HG02571 (cell line): ENCODE measurements at regions not wholly inside any gene's neighbourhood (a gene's known extent, or its start where the extent isn't known, plus 50 kb on each side); places are given as distances from the start of the nearest gene placed in this dataset.

Source experiments
- ATAC-seq: cut with Tn5 transposase; IDR thresholded peaks from one replicate; pipeline ENCODE4 v1.9.1; 2021; ENCODE audit warnings: mild to moderate bottlenecking, moderate library complexity; ENCODE audit not compliant: unreplicated experiment

- ATAC-seq, result no peak
Observed at GRCh38 chr1:212189352-212189738, 95.9 kb upstream of the PPP2R5A start.

GRCh38 chr1:212190169-212190568 lies 95.0 kb upstream of the PPP2R5A start:
- no peak for ATAC-seq

DNA sequence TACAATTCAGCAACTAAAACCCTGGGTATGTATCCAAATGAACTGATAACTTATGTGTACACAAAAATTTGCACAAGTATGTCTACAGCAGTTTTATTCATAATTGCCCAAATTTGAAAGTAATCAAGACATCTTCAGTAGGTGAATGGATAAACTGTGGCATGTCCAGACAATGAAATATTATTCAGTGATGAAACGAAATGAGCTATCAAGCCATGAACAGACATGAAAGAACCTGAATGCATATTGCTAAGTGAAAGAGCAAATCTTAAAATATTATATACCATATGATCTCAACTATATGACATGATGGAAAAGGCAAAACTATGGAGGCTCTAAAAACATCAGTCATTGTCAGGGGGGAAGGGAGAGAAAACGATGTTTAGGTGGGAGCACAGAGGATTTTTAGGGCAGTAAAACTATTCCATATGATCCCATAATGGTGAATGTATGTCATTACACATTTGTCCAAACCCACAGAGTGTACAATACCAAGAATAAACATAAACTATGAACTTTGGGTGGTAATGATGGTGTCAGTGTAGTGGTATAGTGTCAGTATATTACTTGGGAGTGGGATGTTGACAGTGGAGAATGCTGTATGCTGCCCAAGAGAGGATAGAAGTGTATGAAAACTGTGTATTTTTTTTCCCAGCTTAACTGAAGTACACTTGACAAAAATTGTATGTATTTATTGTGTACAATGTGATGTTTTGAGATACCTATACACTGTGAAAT lies 92.8 kb upstream of the PPP2R5A start:
- no peak for ATAC-seq

DNA sequence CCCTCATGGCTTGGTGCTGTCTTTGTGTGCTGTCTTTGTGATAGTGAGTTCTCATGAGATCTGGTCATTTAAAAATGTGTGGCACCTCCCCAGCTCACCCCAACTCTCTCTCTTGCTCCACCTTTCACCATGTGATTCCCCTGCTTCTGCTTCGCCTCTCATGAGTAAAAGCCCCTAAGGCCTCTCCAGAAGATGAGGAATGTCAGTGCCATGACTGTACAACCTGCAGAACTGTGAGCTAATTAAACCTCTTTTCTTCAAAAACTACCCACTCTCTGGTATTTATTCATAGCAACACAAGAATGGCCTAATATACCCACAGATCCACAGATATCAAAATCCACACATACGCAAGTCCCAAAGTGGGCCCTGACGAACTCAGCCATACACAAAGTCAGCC lies 88.9 kb upstream of the PPP2R5A start:
- no peak for ATAC-seq

DNA sequence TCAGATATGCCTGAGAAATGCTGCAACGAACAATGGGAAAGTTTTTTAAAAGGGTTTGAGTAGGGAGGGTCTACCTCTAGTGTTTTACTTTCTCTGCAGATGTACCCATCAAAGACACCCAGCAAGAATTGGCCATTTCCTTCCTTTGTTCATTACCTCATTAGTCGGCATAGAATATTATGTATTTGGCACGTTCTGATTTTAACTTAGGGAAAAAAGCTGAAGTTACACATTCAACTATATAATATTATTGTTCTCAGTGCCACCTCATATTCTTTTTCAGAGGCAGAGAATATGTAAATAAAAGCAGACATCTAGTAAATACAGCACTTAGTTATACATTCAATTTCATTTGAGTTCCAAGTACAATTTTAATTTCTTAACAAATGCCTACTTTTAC lies 83.7 kb upstream of the PPP2R5A start:
- ATAC-seq, result no peak

GRCh38 chr1:212203630-212204029 lies 81.6 kb upstream of the PPP2R5A start:
- no peak for ATAC-seq

- ATAC-seq, result no peak
Observed at GRCh38 chr1:212205006-212205405, 80.2 kb upstream of the PPP2R5A start.

- no peak for ATAC-seq
Observed at GRCh38 chr1:212205843-212206242, 79.4 kb upstream of the PPP2R5A start.

DNA sequence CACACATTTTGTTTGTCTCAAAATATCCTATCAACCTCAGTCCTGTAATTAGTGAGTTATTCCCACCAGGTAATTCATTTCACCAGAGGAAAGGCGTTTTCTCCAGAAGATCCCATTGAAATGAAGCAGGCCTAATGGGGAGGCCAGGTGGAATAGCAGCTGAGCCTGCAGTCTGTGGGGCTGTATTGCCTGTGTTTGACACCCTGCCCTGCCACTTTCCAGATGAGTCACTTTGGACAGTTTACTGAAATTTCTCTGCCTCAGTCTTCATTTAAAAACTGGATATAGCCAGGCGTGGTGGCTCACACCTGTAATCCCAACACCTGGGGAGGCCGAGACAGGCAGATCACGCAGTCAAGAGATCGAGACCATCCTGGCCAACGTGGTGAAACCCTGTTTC lies 78.1 kb upstream of the PPP2R5A start:
- ATAC-seq, result no peak

DNA sequence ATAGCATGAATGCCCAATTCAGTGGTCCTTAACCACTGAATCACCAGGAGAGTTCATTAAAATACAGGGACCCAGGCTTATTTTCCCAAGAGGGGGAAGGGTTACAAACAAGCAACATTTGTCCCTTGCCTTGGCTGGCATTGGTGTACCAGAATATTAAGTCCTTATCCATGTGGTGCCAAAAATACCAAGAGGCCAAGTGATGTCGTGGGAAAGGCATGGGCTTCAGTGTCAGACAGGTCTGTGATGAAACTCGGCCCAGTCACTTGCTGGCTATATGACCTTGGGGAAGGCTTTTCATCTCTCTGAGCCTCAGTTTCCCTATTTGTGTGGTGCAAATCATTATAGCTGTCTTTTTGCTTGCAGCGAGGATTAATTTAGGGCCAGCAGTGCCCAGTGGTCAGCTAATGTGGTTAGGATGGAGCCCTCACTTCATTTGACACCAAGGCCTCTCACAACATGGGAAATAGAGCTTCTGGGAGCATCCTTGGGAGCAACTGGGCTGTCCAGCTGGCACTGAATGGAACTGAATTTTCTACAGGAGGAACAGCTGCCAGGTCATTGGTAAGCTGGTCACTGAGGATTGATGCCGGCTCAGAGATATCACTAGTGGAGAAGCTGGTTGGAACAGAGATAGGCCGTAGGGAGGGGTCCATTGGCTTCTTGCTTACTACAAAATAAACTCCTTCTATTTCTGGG lies 77.2 kb upstream of the PPP2R5A start:
- no peak for ATAC-seq

GRCh38 chr1:212208978-212209644 lies 76.1 kb upstream of the PPP2R5A start:
- no peak for ATAC-seq

- no peak for ATAC-seq
Observed at GRCh38 chr1:212211371-212211770, 73.8 kb upstream of the PPP2R5A start.

- ATAC-seq, result no peak
Observed at GRCh38 chr1:212212343-212212742, 72.9 kb upstream of the PPP2R5A start.

- ATAC-seq, result no peak
Observed at GRCh38 chr1:212212906-212213305, 72.3 kb upstream of the PPP2R5A start.

DNA sequence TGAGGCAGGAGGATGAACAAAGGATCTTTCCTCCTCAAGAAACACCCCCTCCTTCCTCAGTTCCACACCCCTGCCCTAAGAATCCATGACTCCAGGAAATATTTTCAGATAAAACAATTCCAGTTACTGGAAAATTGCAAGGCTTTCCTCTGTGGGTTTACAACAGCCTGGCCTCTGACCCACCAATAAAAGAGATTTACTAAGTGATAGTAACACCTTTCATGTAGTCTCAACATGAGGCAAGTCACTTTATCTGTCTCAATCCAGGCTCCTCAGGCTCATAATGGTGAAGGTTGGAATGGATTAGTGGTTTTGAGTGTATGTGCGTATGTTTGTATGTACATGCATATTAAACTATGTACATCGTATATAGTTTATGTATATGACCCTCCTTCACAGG lies 71.4 kb upstream of the PPP2R5A start:
- no peak for ATAC-seq

- no peak for ATAC-seq
Observed at GRCh38 chr1:212214325-212214724, 70.9 kb upstream of the PPP2R5A start.

- no peak for ATAC-seq
Observed at GRCh38 chr1:212215910-212216309, 69.3 kb upstream of the PPP2R5A start.

DNA sequence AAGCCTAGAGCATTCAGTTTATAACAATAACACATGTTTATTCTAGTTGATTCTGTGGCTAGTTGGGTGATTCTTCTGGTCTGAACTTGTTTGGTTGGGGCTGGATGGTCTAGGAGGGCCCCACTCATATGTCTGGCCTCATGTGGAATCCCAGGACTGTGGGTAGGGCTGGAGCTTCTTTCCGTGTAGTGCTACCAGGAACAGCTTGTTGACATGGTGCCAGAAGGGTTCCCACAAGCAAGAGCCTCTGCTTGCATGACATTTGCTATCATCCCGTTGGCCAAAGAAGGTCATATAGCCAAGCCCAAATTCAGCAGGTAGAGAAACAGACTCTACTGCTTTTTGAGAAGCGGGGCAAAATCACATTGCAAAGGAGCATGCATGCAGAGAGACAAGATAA lies 67.6 kb upstream of the PPP2R5A start:
- no peak for ATAC-seq

DNA sequence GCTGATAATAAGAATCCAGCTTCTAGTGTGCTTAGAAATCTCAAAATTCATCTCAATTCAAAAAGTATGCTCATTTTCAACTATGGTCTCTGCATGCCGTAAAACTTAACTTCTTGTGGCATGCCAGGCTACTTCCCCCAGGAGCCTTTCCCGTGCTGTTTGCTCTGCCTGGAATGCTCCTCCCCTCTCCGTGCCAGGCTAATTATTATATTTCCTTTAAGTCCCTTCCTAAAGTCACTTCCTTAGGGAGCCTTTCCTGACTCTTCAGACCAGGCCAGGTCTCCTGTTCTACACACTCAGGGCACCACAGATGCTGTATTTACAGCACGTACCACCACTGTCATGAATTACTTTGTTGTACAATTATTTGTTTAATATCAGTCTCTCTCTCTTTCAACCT lies 67.1 kb upstream of the PPP2R5A start:
- ATAC-seq, result no peak

DNA sequence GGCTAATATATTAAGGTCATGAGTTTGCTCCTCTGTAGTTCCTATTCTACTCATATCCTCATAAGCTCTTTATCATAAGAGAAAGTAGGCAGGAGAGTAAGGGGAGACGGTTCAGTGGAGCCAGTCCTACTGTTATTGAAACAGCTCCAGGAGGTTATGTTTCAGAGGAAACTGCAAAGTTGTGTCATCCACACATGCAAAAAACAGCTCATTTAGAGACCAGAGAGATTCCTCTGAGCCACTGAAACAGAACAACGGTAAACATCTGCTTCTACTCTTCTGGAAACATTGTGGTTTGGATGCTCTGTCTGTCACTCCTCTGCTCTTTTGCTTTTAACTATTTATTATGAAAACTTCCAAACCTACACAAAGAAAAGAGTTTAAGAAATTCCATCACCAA lies 66.3 kb upstream of the PPP2R5A start:
- ATAC-seq, result peak; percentile 86

GRCh38 chr1:212219679-212220463 lies 65.3 kb upstream of the PPP2R5A start:
- no peak for ATAC-seq
